Common myeloid progenitor, CD34-positive (primary cell): ENCODE measurements at regions not wholly inside any gene's neighbourhood (a gene's known extent, or its start where the extent isn't known, plus 50 kb on each side); places are given as distances from the start of the nearest gene placed in this dataset.
"Not testable (repeated sequence)": the region's sequence is repeated elsewhere in the genome, so short reads cannot be mapped to it uniquely, and the experiment has no call there.

ENCODE experiments used
- CTCF ChIA-PET: fragments of 350-600 bp; sonication (Branson Sonifier 250); formaldehyde crosslinking; loops from one replicate; lab custom pipeline; 2021; ENCODE audit warnings: antibody characterized with exemption; lab: Charles Lee
- POLR2A ChIA-PET: fragments of 350-600 bp; sonication (Branson Sonifier 250); formaldehyde crosslinking; loops from one replicate; lab custom pipeline; 2021; ENCODE audit warnings: antibody characterized with exemption; lab: Charles Lee
- DNase-seq, 3 donors: peaks; one replicate each; pipeline versions ENCODE4 v3.0.0 to v3.0.0-alpha.2; 2013
- H3K27ac ChIP-seq, 2 experiments: 1 replicate in 1 of 2; 2 replicates in 1 of 2; pipeline ENCODE4 v1.7.0; 2013; ENCODE audit warnings: inconsistent platforms in 2 of 2, low read length in 2 of 2, mild to moderate bottlenecking in 2 of 2, low read depth in 1 of 2, moderate library complexity in 1 of 2; ENCODE audit not compliant: severe bottlenecking in 2 of 2, insufficient read depth in 1 of 2, poor library complexity in 1 of 2
- H3K27me3 ChIP-seq, 5 experiments: replicated peaks in 2 of 5; 1 replicate in 3 of 5; 2 replicates in 2 of 5; pipeline versions ENCODE4 v1.6.1 to v1.7.0; 2013; ENCODE audit warnings: low read length in 4 of 5, mild to moderate bottlenecking in 2 of 5, moderate library complexity in 2 of 5, inconsistent platforms in 1 of 5; ENCODE audit not compliant: insufficient read depth in 5 of 5, control insufficient read depth in 4 of 5
- H3K36me3 ChIP-seq, 4 experiments: 1 replicate in 2 of 4; 2 replicates in 2 of 4; pipeline versions ENCODE4 v1.6.1 to v1.7.0; 2013; ENCODE audit warnings: low read length in 3 of 4, control low read depth in 1 of 4, mild to moderate bottlenecking in 1 of 4; ENCODE audit not compliant: control insufficient read depth in 4 of 4, insufficient read depth in 4 of 4
- H3K4me1 ChIP-seq, 4 experiments: 1 replicate in 3 of 4; 2 replicates in 1 of 4; pipeline versions ENCODE4 v1.6.1 to v1.7.1; 2013; ENCODE audit warnings: low read length in 3 of 4, mild to moderate bottlenecking in 3 of 4, control low read depth in 1 of 4, inconsistent platforms in 1 of 4, moderate library complexity in 1 of 4; ENCODE audit not compliant: control insufficient read depth in 4 of 4, insufficient read depth in 4 of 4; ENCODE audit errors: control extremely low read depth in 1 of 4
- H3K4me3 ChIP-seq, 7 experiments: 1 replicate in 4 of 7; 2 replicates in 3 of 7; pipeline versions ENCODE4 v1.5.1 to v1.7.0; 2013; ENCODE audit warnings: mild to moderate bottlenecking in 7 of 7, low read length in 6 of 7, moderate library complexity in 6 of 7, inconsistent platforms in 2 of 7, low read depth in 2 of 7, control low read depth in 1 of 7; ENCODE audit not compliant: insufficient read depth in 4 of 7, control insufficient read depth in 1 of 7; ENCODE audit errors: extremely low read depth in 1 of 7
- H3K9me3 ChIP-seq, 5 experiments: 1 replicate in 4 of 5; 2 replicates in 1 of 5; pipeline versions ENCODE4 v1.6.1 to v1.7.1; 2013; ENCODE audit warnings: low read length in 4 of 5, mild to moderate bottlenecking in 2 of 5, inconsistent platforms in 1 of 5, low read depth in 1 of 5, moderate library complexity in 1 of 5; ENCODE audit not compliant: control insufficient read depth in 4 of 5, insufficient read depth in 2 of 5; ENCODE audit errors: control extremely low read depth in 1 of 5
- WGBS: methylation state at CpG from one replicate; pipeline ENCODE4 v1.1.5; 2013; ENCODE audit not compliant: insufficient coverage; 5-methylcytosine and 5-hydroxymethylcytosine counted together

DNA sequence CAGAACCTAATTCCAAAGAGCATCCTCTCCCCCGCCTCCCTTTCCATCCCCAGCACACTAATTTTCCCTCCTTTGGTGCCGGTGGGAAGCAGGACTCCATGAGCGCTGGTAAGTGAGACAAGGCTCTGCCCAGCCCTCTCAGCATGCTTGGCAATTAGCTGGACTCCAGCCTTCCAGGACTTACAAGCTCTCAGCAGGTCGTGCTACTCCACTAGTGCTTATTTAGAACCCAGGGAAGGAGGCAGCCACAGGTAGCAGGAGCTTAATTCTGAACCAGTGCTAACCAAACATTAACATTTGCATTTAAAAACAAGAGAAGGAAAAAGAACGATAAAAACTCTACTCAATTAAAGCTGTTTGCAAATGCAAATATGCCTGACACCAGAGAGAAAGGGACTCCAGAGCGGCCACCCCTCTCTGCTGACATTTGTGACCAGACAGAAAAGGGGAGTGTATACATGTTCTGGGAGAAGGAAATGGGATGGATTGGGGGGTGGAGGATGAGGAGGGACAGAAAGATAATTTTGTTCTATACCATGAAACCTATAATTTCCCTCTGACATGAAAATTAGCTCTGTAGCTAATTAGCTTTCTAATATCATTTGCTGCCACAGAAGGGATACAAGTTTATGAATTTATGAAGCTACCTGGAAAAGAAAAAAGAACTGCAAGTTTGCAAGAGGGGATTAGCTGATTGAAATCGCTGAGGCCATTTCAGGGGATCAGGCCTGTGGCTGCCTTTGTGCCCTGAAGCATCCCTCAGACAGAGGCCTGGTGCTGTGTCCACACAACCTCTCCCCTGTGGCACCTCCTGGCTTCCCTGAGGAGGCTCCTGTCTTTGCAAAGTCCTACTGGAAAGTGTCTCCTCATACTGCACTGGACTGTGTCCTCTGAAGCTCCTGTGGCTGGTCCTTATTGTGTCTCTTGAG, 266.3 kb downstream of the SEC61B start:
- H3K9me3 ChIP-seq = peaks cover 0 to 2% (median 0%) of the 10 kb centered on the region in 5 experiments
- WGBS = 100% methylated on average over 5 of the region's 7 CpGs
- no peaks in the 10 kb centered on the region for H3K27me3 ChIP-seq
- H3K4me1 ChIP-seq = peaks cover 2 to 22% (median 8%) of the 10 kb centered on the region in 4 experiments
- no peak for DNase-seq
- no peaks in the 10 kb centered on the region for H3K36me3 ChIP-seq
- CTCF ChIA-PET = interaction anchor here (1.1 kb wide), 1 partner anchor 14 kb away, joined by 3 read pairs; no protein-coding TSS in a partner anchor
- POLR2A ChIA-PET = no interaction called here
- H3K4me3 ChIP-seq = no peak overlapping the region
- no peak overlapping the region for H3K27ac ChIP-seq

DNA sequence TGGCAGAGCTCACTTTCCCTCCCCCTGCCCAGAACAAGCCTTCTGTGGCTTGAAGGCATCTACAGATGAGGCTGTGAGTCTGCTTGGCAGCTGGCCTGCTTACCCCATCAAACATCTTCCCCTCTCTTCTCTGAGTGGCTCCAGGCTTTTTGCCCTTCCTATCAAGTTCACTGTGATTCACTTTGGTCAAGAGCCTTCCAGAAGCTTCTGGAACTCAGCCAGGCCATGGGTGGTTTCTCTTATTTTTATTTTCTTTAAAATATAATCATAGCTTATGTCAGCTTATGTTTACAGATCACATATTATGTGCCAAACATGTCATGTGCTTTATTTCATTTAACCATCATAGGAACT, 267.0 kb downstream of the SEC61B start:
- H3K4me1 ChIP-seq = peaks cover 2 to 22% (median 8%) of the 10 kb centered on the region in 4 experiments
- no peaks in the 10 kb centered on the region for H3K27me3 ChIP-seq
- H3K9me3 ChIP-seq = peaks cover 0 to 2% (median 0%) of the 10 kb centered on the region in 5 experiments
- no peak overlapping the region for H3K4me3 ChIP-seq
- H3K36me3 ChIP-seq = no peaks in the 10 kb centered on the region
- POLR2A ChIA-PET = no interaction called here
- no peak overlapping the region for H3K27ac ChIP-seq
- peak in 1 of 3 donors; percentile 24 for DNase-seq
- CTCF ChIA-PET = interaction anchor here (1.1 kb wide), 1 partner anchor 15 kb away, joined by 3 read pairs; no protein-coding TSS in a partner anchor

DNA sequence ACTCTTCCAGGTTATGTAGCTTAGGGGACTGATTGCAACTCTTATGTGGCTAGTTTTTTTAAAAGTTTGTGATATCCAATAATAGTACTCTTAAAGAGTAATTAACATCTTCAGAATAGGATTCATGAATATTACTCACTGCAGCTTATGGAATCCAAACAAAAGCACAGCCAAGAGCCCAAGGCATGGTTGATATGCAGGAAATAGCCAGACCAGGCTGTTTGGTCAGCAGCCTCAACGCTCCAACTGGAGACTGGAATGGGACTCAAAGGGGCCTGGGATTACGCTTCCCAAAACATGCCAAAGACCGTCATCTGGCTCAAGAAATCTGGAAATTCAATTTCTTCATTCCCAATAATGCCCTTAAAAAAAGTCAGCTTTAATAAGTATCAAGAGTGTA, 268.6 kb downstream of the SEC61B start:
- CTCF ChIA-PET = no interaction called here
- 67% methylated on average over 3 of the region's 3 CpGs for WGBS

GRCh38 chr9:99491408-99492158, 269.5 kb downstream of the SEC61B start:
- Histone ChIP-seq H3K36me3 (no peaks in the 10 kb centered on the region), H3K27ac (peak overlapping the region in 1 of 2 experiments; percentile 62), H3K4me3 (peak overlapping the region in 2 of 7 experiments; percentile 23 to 48), H3K4me1 (peaks cover 2 to 22% (median 8%) of the 10 kb centered on the region in 4 experiments), H3K9me3 (no peaks in the 10 kb centered on the region), H3K27me3 (no peaks in the 10 kb centered on the region)
- DNase-seq = peak; percentile 59 to 95 (median 94)
- POLR2A ChIA-PET = interaction anchor here (0.6 kb wide), 1 partner anchor 93 kb away, joined by 3 read pairs; no protein-coding TSS in a partner anchor
- CTCF ChIA-PET = no interaction called here
- 56% methylated on average over 5 of the region's 10 CpGs for WGBS

More for the DNA sequence above, 268.6 kb downstream of the SEC61B start:
- H3K9me3 ChIP-seq = no peaks in the 10 kb centered on the region
- no peak for DNase-seq
- no peak overlapping the region for H3K27ac ChIP-seq
- peaks cover 2 to 22% (median 8%) of the 10 kb centered on the region in 4 experiments for H3K4me1 ChIP-seq
- no peaks in the 10 kb centered on the region for H3K27me3 ChIP-seq
- no peak overlapping the region for H3K4me3 ChIP-seq
- no peaks in the 10 kb centered on the region for H3K36me3 ChIP-seq
- POLR2A ChIA-PET = no interaction called here

- no peak for DNase-seq
- Histone ChIP-seq H3K36me3 (no peaks in the 10 kb centered on the region), H3K27me3 (no peaks in the 10 kb centered on the region), H3K27ac (no peak overlapping the region), H3K9me3 (peaks cover 0 to 10% (median 5%) of the 10 kb centered on the region in 5 experiments), H3K4me1 (peaks cover 0 to 3% (median 0%) of the 10 kb centered on the region in 4 experiments), H3K4me3 (no peak overlapping the region)
- 100% methylated on average over 1 of the region's 2 CpGs for WGBS
- CTCF ChIA-PET = interaction anchor here (1.0 kb wide), 1 partner anchor 21 kb away, joined by 3 read pairs; no protein-coding TSS in a partner anchor
- POLR2A ChIA-PET = no interaction called here
Observed at GRCh38 chr9:99497641-99498040, 275.6 kb downstream of the SEC61B start.

DNA sequence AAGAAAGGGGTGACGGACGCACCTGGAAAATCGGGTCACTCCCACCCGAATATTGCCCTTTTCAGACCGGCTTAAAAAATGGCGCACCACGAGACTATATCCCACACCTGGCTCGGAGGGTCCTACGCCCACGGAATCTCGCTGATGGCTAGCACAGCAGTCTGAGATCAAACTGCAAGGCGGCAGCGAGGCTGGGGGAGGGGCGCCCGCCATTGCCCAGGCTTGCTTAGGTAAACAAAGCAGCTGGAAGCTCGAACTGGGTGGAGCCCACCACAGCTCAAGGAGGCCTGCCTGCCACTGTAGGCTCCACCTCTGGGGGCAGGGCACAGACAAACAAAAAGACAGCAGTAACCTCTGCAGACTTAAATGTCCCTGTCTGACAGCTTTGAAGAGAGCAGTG, 276.9 kb downstream of the SEC61B start:
- H3K4me3 ChIP-seq, H3K36me3 ChIP-seq, DNase-seq, CTCF ChIA-PET, H3K4me1 ChIP-seq, POLR2A ChIA-PET, H3K27me3 ChIP-seq, H3K9me3 ChIP-seq, H3K27ac ChIP-seq: not testable (repeated sequence)
- WGBS = no CpG with 5 or more reads among the region's 16 CpGs
